ENCODE measurements at regions not wholly inside any gene's neighbourhood (a gene's known extent, or its start where the extent isn't known, plus 50 kb on each side); places are given as distances from the start of the nearest gene placed in this dataset.
"Not testable (repeated sequence)": the region's sequence is repeated elsewhere in the genome, so short reads cannot be mapped to it uniquely, and the experiment has no call there.

GRCh38 chrX:122269243-122269781 is 914.8 kb upstream of the GRIA3 start:
- no peak for DNase-seq (ENCODE audit: low read depth in 2 of 3, low spot score in 2 of 3)

GRCh38 chrX:122270809-122271494 is 913.1 kb upstream of the GRIA3 start:
- DNase-seq (ENCODE audit: low read depth in 2 of 3, low spot score in 2 of 3), result no peak

- DNase-seq (ENCODE audit: low read depth in 2 of 3, low spot score in 2 of 3), result no peak
These were observed 912.1 kb upstream of the GRIA3 start for GRCh38 chrX:122272011-122272410.

GRCh38 chrX:122279746-122280145 is 904.3 kb upstream of the GRIA3 start:
- DNase-seq (ENCODE audit: low read depth in 2 of 3, low spot score in 2 of 3), result no peak

GRCh38 chrX:122299822-122300221 is 884.3 kb upstream of the GRIA3 start:
- not testable (repeated sequence) for DNase-seq (ENCODE audit: low read depth in 2 of 3, low spot score in 2 of 3)

- DNase-seq (ENCODE audit: low read depth in 2 of 3, low spot score in 2 of 3), result no peak
These were observed 882.6 kb upstream of the GRIA3 start for GRCh38 chrX:122301491-122301890.

GRCh38 chrX:122303761-122304160 is 880.3 kb upstream of the GRIA3 start:
- no peak for DNase-seq (ENCODE audit: low read depth in 2 of 3, low spot score in 2 of 3)

GRCh38 chrX:122344816-122345215 is 839.3 kb upstream of the GRIA3 start:
- DNase-seq (ENCODE audit: low read depth in 2 of 3, low spot score in 2 of 3), result no peak

- no peak for DNase-seq (ENCODE audit: low read depth in 2 of 3, low spot score in 2 of 3)
These were observed 820.8 kb upstream of the GRIA3 start for GRCh38 chrX:122363112-122363795.

GRCh38 chrX:122375533-122375932 is 808.5 kb upstream of the GRIA3 start:
- not testable (repeated sequence) for DNase-seq (ENCODE audit: low read depth in 2 of 3, low spot score in 2 of 3)

GRCh38 chrX:122389005-122389404 is 795.1 kb upstream of the GRIA3 start:
- DNase-seq (ENCODE audit: low read depth in 2 of 3, low spot score in 2 of 3), result no peak

GRCh38 chrX:122418758-122419157 is 765.3 kb upstream of the GRIA3 start:
- DNase-seq (ENCODE audit: low read depth in 2 of 3, low spot score in 2 of 3), result no peak

GRCh38 chrX:122421434-122422121 is 762.5 kb upstream of the GRIA3 start:
- DNase-seq (ENCODE audit: low read depth in 2 of 3, low spot score in 2 of 3), result no peak

GRCh38 chrX:122422547-122422946 is 761.5 kb upstream of the GRIA3 start:
- DNase-seq (ENCODE audit: low read depth in 2 of 3, low spot score in 2 of 3), result no peak

GRCh38 chrX:122434942-122435341 is 749.1 kb upstream of the GRIA3 start:
- no peak for DNase-seq (ENCODE audit: low read depth in 2 of 3, low spot score in 2 of 3)

GRCh38 chrX:122439831-122440230 is 744.2 kb upstream of the GRIA3 start:
- DNase-seq (ENCODE audit: low read depth in 2 of 3, low spot score in 2 of 3), result no peak

- no peak for DNase-seq (ENCODE audit: low read depth in 2 of 3, low spot score in 2 of 3)
These were observed 743.2 kb upstream of the GRIA3 start for GRCh38 chrX:122440832-122441231.

GRCh38 chrX:122441451-122441850 is 742.6 kb upstream of the GRIA3 start:
- no peak for DNase-seq (ENCODE audit: low read depth in 2 of 3, low spot score in 2 of 3)

GRCh38 chrX:122445466-122445865 is 738.6 kb upstream of the GRIA3 start:
- no peak for DNase-seq (ENCODE audit: low read depth in 2 of 3, low spot score in 2 of 3)

GRCh38 chrX:122464341-122464740 is 719.7 kb upstream of the GRIA3 start:
- no peak for DNase-seq (ENCODE audit: low read depth in 2 of 3, low spot score in 2 of 3)

GRCh38 chrX:122475306-122475705 is 708.8 kb upstream of the GRIA3 start:
- no peak for DNase-seq (ENCODE audit: low read depth in 2 of 3, low spot score in 2 of 3)

GRCh38 chrX:122500556-122500955 is 683.5 kb upstream of the GRIA3 start:
- no peak for DNase-seq (ENCODE audit: low read depth in 2 of 3, low spot score in 2 of 3)

All from activated CD8-positive, alpha-beta memory T cell treated with anti-CD3 and anti-CD28 coated beads for 48 hours (primary cell).